GM18519 (cell line): ENCODE measurements at regions not wholly inside any gene's neighbourhood (a gene's known extent, or its start where the extent isn't known, plus 50 kb on each side); places are given as distances from the start of the nearest gene placed in this dataset.
"Not testable (repeated sequence)": the region's sequence is repeated elsewhere in the genome, so short reads cannot be mapped to it uniquely, and the experiment has no call there.

Experiments used
- ATAC-seq: cut with Tn5 transposase; IDR thresholded peaks from one replicate; pipeline ENCODE4 v1.9.1; 2021; ENCODE audit warnings: mild to moderate bottlenecking, moderate library complexity; ENCODE audit not compliant: unreplicated experiment, low FRiP score

DNA sequence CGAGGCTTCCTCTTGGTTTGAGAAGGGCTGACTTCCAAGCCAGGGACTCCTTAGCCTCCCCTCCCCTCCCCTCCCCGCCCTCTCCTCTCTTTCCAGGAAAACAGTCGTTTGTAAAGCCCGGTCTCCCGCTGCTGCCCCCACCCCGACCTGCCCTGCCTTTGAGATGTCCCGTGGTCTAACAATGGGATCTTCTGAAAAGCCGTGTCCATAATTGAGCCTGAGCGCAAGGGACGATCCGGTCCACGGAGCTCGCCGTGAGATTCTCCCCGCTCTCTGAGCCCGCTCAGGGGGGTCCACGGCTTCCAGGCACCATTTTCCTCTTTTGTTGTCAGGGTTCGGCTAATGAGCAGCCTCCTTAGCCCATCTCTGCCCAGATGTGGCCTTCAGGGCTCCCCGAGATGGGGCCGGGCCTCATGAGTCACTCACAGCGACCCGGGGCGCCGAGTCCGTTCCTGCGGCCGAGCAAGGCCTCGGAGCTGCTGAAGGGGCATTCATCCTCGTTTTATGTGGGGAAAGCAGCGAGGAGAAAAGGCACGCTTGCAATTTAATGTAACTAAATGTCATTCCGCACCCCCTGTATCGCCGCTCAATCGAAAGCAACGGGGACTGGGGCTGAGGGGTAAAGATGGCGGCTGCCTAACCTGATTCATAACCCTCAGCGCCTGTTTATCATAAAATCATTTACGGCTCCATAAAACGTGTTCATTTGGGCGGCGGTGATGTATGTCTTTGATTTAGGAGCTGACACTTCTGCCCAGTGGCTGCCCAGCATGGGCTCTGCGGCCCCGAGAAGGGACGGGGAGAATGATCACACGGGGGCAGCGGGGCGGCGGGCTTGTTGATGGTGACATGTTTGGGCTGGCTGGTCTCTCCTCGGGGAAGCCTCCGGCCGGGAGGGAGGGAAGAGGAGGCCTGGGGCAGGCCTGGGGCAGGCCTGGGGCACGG is 232.6 kb upstream of the C1orf174 start:
- no peak for ATAC-seq

DNA sequence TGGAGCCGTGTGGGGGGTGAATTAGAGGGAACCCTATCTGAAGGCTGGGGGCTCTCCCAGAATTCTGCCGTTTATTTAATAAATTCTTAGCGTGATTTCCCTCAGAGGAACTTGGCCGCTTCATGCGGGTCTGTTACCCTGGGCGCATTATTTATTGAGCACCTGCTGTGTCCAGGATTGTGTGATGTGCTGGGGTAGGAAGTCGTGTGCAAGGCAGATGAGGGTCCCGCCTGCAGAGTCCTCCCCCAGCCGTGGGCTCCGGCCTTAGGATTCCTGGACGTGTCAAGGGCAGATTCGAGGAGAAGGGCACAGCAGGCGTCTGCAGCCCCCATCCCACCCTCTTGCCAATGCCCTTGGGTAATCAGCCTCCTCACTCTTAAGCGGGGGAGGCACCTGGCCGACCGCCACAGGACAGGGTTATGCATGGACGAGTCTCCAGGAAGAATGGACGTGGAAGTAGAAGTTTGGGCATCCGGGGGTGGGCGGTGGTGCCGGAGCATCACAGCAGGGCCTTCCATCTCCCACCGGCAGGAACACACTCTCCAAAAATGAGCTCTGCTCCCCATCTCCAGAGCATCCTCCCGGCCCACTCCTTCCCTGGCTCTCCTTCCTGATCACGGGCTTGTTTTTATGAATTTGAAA is 233.3 kb upstream of the C1orf174 start:
- ATAC-seq, result no peak

DNA sequence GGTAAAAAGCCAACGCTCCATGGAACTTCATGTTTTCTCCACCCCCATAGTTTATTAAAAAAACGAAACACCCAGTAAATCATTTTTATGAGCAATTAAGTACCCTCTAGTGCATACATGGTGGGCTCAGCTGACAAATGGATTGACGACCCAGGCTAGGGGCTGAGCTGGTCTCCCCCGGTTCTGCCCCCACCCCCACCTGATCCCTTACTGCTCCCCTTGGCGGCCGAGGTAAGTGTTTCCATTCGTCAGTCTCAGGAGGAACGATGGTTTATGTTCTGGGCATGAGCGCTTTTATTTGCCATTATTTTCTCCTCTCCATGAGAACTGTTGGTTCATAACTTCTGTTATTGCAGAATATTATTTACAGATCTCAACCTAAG is 233.9 kb upstream of the C1orf174 start:
- ATAC-seq, result no peak

DNA sequence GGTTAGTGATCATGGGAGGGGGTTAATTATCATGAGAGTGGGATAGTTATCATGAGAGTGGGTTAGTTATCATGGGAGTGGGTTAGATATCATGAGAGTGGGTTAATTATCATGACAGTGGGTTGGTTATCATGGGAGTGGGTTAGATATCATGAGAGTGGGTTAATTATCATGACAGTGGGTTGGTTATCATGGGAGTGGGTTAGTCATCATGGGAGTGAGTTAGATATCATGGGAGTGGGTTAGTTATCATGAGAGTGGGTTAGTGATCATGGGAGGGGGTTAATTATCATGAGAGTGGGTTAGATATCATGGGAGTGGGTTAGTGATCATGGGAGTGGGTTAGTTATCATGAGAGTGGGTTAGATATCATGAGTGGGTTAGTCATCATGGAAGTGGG is 235.8 kb upstream of the C1orf174 start:
- ATAC-seq, result not testable (repeated sequence)

DNA sequence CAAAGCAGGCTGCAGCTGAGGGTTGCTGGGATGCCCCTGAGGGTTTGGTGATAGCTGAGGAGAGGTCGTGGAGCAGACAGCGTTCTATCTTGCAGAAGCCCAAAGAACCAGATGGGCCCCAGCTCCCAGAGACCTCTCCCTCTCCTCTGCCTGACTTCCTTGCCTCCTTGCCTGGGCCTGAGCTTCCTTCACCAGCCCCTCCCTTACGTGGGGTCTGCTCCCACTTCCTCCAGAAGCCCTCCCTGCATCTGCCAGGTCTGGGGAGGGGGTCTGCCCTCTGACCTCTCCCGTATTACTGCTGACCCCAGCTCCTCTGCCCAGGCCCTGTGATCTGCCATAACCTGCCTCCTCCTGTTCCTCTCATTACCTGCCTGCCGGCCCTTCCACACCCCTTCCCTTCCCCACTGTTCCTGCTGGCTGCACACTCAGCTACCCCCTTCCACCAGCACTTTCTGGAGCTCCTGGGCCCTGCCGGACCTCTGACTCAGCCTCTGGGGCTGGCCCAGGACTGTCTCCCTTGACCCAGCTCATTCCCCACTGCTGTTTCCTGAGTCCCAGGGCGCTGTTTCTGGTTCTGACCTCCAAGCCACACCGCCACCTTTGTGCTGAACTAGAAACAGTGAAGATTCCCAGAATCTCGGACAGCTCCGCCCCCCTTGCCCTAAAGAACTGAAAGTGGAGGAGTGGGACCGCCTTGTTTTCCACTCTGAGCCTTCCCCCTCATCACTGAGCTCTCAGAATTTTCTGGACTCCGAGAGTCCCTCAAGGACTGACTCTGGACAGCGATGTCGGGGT is 237.7 kb upstream of the C1orf174 start:
- ATAC-seq, result no peak

DNA sequence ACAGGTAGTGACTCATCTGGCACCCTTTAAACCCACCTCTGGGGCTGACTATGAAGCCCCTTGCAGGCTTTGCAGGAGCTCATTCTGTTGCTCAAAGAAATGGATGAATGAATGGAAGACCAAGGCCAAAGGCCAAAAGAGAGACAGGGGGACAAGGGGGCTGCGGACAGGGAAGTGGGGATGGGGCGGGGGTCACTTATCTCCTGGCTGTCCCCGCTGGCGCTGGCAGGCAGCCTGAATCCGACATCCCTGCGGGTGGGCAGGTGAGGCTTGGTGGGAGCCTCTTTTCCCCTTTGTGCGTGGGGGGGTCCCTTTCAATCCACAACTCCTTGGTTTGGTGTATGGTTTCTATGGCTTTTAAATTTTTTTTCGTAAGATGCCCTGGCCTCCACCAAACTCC is 239.6 kb upstream of the C1orf174 start:
- no peak for ATAC-seq

DNA sequence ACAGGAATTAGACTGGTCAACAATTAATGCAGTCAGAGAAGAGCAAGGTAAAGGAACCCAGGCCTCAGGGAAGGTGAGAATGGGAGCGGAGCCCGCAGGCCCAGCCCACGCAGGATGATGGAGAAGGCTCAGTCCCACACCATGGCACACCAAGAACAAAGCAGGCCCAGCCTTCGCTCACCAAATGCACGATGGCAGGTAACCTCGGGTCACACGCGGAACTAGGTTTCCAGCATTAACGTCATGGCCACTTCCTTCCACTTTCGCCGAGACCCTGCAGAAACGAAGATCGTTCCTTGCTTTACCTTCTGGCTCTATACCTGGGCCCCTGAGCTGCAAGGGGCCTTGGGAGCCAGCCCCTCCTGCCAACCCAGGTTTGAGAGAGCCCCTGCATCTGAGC is 240.2 kb upstream of the C1orf174 start:
- no peak for ATAC-seq

DNA sequence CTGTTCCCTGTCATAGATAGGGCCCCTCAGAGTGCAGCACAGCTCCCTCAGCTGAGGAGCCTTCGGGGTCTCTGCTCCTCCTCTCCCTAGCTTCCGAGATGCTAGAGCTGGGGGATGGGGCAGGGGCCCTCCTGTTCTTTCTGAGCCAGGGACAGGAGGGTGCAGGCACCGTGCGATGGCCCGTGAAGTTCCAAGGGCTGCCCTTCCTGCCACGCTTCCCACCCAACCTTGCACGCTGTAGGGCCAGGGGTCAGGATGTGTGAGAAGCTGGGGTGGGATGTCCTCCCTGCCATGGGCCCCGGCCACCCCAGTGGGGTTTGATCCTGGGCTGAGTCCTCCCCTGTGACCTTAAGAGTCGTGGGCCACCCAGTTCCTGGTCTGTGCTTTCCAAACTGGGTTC is 240.7 kb upstream of the C1orf174 start:
- ATAC-seq, result no peak

DNA sequence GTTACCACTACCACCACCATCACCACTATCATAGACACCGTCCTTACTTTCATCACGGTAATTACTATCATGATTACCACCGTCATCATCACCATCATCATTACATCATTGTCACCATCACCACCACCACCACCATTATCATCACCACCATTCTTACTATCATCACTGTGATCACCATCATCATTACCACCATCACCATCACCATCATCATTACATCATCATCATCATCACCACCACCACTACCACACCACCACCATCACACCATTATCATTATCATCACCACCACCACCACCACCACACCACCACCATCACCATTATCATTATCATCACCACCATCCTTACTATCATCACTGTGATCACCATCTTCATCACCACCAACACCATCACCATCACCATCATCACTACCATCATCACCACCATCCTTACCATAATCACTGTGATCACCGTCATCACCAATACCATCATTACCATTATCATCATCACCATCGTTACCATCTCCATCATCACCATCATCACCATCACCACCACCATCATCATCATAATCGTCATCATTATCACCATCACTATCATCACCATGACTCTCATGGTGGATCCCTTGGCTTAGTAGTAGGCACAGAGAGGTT is 244.4 kb upstream of the C1orf174 start:
- no peak for ATAC-seq

DNA sequence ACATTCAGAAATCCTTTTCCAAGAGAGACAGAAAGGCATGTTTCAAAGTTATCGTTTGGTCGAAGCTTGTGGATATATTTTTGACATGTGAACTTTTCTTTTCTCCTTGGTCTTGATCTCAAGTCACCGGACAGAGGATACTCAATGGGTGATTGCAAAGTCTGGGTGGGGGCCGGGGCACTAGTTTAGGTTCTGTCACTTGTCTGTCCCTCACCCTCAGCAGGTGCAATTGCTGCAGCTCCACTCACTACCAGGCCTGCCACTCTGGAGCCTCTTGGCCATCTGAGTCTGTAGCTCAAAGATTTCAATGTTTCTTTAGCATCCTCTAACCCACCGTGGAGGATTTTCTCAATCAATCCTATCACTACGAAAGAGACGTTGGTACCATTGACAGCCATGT is 246.0 kb upstream of the C1orf174 start:
- no peak for ATAC-seq

DNA sequence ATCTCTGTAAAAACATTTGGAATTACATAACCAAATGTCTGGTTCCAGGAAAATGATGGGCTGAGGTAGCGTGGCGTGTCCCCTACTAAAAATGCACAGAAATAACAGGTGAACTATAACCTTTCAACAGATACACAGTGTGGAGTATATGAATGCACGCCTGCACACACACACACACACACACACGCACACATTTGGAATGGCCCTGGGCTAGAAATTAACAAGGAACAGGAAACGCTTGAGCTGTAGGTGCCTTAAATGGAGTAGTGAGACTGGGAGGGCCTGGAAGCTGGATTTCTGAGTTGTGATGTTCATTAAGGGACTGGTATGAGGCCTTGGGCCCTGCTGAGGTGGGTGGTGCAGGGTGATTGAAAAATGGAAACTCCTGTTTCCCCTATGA is 246.5 kb upstream of the C1orf174 start:
- no peak for ATAC-seq

DNA sequence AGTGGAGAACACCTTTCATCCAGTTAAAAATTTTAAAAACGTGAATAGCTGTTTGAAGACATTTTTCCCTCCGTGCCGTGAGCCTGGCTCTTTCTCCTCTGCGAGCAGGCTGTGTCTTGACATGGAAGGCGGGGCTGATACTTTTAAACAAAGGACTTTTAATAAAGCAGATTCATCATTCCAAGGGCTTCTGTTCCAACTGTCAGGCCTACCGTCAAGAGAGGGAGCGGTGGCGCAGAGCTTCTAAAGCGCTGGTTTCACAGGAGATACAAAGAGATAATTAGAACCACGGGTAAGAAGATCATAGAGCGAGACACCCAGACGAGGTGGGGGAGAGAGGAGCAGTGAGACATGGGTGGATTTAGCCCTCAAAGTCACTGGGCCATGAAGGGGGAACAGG is 247.4 kb upstream of the C1orf174 start:
- no peak for ATAC-seq

DNA sequence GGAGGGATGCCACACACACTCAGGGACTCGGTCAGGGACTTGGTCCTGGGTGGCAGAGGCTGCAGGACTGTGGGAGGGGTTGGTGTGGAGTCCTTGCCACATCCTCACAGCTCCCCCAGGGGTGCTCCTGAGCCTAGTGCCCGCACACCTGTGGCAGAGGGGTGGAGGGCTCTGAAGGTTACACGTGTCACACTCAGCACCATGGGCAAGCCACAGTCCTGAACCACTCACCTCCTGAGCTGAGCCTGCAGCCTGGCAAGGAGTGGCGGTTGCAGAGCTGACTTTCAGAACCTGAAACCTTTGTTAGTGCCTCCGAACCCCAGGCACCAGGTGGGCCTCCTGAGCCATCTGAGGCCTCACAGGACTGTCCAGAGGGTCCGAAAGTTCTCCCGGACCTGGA is 249.2 kb upstream of the C1orf174 start:
- no peak for ATAC-seq

DNA sequence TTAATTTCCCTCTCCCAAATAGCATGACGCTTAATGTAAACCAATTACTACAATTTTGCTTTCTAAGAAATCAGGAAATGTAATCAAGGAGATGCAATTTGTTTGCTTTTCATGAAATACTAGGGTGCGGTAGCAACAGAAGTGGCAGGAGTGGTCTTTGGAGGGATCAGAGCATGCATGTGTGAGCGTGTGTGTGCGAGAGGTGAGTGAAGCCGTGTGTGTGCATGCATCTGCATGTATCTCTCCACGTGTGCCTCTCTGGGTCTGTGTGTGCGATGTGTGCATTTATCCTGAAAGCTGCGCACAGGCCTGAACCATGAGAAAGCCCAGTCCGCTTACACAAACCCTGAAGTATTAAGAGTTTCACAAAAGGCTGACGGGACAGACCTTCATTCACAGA is 249.8 kb upstream of the C1orf174 start:
- no peak for ATAC-seq

DNA sequence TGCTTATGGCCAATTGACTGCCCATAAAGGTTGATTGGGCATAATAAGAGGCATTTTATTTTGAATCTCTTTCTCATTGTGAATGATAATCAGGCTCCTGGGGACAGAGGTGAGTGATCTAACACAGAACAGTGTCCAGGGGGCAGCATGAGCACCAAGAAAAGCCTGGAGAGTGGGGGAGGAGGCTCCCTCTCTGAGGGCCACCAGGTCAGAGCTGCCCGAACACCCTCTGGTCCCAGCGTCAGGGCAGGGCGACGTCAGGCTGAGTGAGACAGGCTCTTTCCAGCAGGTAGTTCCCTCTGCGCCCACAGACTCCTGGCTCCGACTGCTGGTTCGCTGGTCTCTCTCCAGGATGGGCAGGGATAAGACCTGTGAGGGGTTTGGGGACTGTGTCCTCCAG is 250.2 kb upstream of the C1orf174 start:
- no peak for ATAC-seq

DNA sequence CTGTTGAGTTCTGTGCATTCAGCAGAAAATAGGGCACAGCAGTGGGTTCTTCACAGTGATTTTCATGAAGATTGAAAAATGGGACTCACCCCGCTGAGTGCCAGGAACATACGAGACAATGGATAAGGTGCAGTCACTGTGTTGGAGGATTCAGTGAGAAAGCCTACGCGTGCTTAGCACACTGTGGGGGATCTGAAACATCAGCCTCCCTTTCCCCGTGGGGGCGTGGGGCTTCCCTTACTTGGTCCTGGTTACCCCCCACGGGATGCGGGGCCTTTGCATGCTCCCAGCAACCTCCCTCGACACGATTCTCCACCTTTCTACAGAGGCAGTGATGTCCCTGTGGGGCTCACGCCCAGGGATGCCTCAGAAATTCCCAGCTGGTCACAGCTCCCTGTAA is 252.2 kb upstream of the C1orf174 start:
- ATAC-seq, result no peak

DNA sequence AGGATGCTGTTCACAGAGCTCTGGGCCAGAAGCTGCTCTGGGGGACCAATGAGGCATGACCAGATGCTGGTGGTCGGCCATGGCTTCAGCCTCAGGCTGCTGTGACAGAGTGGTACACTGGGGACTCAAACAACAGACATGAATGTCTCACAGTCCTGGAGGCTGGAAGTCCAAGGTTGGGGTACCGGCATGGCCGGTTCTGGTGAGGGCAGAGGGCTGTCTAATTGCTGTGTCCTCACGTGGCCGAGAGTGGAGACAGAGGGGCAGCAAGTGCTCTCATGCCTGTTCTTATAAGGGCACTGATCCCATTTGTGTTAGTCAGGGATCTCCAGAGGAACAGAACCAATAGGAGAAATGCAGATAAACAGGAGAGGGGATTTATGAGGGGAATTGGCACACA is 253.5 kb upstream of the C1orf174 start:
- no peak for ATAC-seq

DNA sequence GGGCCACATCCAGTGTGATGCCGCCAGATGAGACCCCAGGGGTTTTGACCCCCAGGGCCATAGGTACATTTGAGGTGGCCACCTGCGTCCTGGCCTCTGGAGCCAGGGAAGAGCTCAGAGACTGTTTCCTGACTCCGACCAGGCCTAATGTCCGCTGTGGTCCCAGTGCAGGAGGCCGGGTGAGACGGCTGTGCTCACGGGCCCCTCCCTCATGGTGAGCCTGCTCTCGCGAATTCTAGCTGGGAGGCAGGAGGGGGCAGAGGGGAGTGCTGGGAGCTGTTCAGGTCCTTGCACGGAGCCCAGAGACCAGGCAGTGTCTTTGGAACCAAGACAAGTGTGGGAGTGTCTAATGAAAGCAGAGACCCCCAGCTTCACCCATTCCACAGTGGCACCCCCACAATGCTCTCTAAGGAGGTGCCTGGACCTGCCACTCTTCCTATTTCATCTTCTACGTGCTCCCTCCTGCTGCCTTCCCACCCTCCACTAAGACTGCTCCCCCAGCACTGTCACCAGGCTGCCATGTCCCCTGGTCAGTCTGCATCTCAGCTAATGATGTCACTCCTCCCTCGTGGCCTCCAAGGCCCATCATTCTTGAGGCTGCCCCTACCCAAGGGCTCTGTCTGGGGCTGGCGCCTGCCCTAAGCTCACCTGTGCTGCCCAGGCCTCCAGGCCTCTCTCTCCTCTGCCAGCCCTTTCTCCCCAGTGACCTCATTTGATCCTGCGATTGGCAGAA is 256.3 kb upstream of the C1orf174 start:
- no peak for ATAC-seq

DNA sequence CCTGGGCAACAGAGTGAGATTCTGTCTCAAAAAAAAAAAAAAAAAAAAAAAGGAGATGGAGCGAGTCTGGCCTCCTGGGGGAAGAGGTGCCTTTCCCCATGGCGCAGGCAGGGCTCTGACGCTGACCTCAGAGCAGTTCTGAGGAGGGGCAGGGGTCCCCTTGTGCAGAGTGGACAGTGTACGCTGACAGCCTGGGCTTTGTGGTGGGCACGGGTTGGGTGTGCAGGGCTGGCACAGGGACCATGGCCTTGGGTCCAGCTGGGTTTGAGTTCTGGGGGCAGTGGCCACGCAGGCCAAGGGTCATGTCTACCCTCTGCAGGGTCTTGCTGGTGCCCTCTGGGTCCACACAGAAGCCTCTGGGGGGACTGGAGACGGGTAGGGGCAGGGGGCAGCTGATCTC is 260.1 kb upstream of the C1orf174 start:
- ATAC-seq, result no peak

DNA sequence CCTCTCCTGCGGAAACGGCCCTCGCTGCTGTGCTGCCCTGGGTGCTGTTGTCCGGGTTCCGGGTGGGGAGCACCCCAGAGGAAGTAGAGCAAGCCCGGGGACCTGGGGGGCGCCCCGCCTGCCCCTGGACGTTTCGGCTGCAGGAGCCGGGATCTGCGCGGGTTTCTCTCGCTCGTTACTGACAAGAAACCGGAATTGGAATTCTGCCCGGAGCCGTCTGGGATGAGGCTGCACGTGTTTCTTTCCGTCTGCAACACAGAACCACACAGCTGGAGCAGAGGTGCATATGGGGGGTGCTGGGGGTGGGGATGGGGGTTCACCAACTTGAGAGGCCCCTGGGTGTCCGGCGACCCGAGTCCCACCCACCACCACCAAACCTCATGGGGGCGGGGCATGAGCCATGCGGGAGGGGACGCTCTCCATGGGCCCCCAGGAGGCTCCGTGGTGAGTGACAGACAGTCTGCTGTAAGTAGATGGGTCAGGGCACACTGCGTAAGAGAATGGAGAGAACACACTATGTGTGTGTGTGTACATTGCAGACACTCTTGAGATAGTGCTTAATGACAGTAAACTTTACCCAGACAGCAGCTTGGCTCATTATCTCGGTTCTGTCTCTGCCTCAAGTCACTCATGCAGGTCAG is 261.4 kb upstream of the C1orf174 start:
- ATAC-seq, result no peak
